HEK293 (cell line): ENCODE measurements at regions not wholly inside any gene's neighbourhood (a gene's known extent, or its start where the extent isn't known, plus 50 kb on each side); places are given as distances from the start of the nearest gene placed in this dataset.

Experiments used
- HOXC10 ChIP-seq: sonication (generic); formaldehyde crosslinking; IDR thresholded peaks from 2 replicates; pipeline ENCODE4 v1.8.1; 2023; ENCODE audit warnings: mild to moderate bottlenecking, missing genetic modification reagents
- ZBTB17 ChIP-seq: fragments of 450-650 bp; formaldehyde crosslinking; IDR thresholded peaks from 2 replicates; pipeline ENCODE4 v1.5.1; 2016; ENCODE audit warnings: missing biosample characterization, missing genetic modification characterization
- ZBTB7A ChIP-seq: fragments of 450-650 bp; formaldehyde crosslinking; IDR thresholded peaks from 2 replicates; pipeline ENCODE4 v1.5.1; 2016; ENCODE audit warnings: low read depth, missing biosample characterization, missing genetic modification characterization
- ZBTB8A ChIP-seq: fragments of 450-650 bp; formaldehyde crosslinking; IDR thresholded peaks from 2 replicates; pipeline ENCODE4 v1.5.1; 2016; ENCODE audit warnings: missing biosample characterization, missing genetic modification characterization
- ZNF274 ChIP-seq, 2 experiments: fragments of 200-500 bp in 1 of 2; fragments of 450-650 bp in 1 of 2; sonication (Bioruptor generic) in 1 of 2; formaldehyde crosslinking in 1 of 2; IDR thresholded peaks; 2 replicates each; pipeline versions ENCODE4 v1.5.1 to v1.6.1; 2014 to 2016; ENCODE audit warnings: borderline replicate concordance in 1 of 2, inconsistent platforms in 1 of 2, low read length in 1 of 2, missing biosample characterization in 1 of 2, missing genetic modification characterization in 1 of 2
- ZNF768 ChIP-seq: fragments of 450-650 bp; formaldehyde crosslinking; IDR thresholded peaks from 2 replicates; pipeline ENCODE4 v1.5.1; 2018; ENCODE audit warnings: missing biosample characterization, mild to moderate bottlenecking, missing genetic modification characterization
- ZSCAN18 ChIP-seq: fragments of 450-650 bp; formaldehyde crosslinking; IDR thresholded peaks from 2 replicates; pipeline ENCODE4 v1.5.1; 2016; ENCODE audit warnings: missing biosample characterization, missing genetic modification characterization
- TF ChIP-seq, protein P1 (sequence below): fragments of 450-650 bp; formaldehyde crosslinking; IDR thresholded peaks from 2 replicates; pipeline ENCODE4 v1.5.1; 2016; ENCODE audit warnings: missing biosample characterization, missing genetic modification characterization
- TF ChIP-seq, protein P2 (sequence below): fragments of 450-650 bp; formaldehyde crosslinking; IDR thresholded peaks from 2 replicates; pipeline ENCODE4 v1.5.1; 2016; ENCODE audit warnings: missing biosample characterization, missing genetic modification characterization
- TF ChIP-seq, protein P3 (sequence below): fragments of 450-650 bp; formaldehyde crosslinking; IDR thresholded peaks from 2 replicates; pipeline ENCODE4 v1.5.1; 2016; ENCODE audit warnings: missing biosample characterization, missing genetic modification characterization, low read depth

DNA sequence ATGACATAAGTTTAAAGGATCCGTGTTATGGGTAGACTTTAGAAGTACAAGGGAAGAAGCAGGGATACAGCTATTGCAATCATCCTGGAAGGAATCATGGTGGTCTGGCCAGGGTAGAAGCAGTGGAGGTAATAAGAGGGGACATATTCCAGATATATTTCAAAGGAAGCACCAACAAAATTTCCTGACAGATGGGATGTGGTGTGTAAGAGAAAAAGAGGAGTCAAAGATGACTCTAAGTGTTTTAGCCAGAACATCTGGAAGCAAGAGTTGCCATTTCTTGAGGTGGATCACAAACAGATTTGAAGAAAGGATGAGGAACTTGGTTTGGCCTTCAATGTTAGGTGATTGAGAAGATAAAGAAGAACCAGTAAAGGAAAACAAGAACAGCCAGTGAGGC lies 133.1 kb upstream of the CTAGE1 start:
- TF ChIP-seq ZBTB7A, result no peak
- no peak for TF ChIP-seq ZBTB17 (tag by site-specific recombination)
- TF ChIP-seq, protein P1, sequence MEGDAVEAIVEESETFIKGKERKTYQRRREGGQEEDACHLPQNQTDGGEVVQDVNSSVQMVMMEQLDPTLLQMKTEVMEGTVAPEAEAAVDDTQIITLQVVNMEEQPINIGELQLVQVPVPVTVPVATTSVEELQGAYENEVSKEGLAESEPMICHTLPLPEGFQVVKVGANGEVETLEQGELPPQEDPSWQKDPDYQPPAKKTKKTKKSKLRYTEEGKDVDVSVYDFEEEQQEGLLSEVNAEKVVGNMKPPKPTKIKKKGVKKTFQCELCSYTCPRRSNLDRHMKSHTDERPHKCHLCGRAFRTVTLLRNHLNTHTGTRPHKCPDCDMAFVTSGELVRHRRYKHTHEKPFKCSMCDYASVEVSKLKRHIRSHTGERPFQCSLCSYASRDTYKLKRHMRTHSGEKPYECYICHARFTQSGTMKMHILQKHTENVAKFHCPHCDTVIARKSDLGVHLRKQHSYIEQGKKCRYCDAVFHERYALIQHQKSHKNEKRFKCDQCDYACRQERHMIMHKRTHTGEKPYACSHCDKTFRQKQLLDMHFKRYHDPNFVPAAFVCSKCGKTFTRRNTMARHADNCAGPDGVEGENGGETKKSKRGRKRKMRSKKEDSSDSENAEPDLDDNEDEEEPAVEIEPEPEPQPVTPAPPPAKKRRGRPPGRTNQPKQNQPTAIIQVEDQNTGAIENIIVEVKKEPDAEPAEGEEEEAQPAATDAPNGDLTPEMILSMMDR (tag by site-specific recombination), result no peak
- TF ChIP-seq ZBTB8A (tag by site-specific recombination), result no peak
- TF ChIP-seq, protein P2, sequence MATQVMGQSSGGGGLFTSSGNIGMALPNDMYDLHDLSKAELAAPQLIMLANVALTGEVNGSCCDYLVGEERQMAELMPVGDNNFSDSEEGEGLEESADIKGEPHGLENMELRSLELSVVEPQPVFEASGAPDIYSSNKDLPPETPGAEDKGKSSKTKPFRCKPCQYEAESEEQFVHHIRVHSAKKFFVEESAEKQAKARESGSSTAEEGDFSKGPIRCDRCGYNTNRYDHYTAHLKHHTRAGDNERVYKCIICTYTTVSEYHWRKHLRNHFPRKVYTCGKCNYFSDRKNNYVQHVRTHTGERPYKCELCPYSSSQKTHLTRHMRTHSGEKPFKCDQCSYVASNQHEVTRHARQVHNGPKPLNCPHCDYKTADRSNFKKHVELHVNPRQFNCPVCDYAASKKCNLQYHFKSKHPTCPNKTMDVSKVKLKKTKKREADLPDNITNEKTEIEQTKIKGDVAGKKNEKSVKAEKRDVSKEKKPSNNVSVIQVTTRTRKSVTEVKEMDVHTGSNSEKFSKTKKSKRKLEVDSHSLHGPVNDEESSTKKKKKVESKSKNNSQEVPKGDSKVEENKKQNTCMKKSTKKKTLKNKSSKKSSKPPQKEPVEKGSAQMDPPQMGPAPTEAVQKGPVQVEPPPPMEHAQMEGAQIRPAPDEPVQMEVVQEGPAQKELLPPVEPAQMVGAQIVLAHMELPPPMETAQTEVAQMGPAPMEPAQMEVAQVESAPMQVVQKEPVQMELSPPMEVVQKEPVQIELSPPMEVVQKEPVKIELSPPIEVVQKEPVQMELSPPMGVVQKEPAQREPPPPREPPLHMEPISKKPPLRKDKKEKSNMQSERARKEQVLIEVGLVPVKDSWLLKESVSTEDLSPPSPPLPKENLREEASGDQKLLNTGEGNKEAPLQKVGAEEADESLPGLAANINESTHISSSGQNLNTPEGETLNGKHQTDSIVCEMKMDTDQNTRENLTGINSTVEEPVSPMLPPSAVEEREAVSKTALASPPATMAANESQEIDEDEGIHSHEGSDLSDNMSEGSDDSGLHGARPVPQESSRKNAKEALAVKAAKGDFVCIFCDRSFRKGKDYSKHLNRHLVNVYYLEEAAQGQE (tag by site-specific recombination), result no peak
- TF ChIP-seq ZSCAN18 (tag by site-specific recombination), result no peak
- no peak for TF ChIP-seq HOXC10 (CRISPR knock-in tag)
- no peak for TF ChIP-seq ZNF768 (tag by site-specific recombination)
- TF ChIP-seq, protein P3, sequence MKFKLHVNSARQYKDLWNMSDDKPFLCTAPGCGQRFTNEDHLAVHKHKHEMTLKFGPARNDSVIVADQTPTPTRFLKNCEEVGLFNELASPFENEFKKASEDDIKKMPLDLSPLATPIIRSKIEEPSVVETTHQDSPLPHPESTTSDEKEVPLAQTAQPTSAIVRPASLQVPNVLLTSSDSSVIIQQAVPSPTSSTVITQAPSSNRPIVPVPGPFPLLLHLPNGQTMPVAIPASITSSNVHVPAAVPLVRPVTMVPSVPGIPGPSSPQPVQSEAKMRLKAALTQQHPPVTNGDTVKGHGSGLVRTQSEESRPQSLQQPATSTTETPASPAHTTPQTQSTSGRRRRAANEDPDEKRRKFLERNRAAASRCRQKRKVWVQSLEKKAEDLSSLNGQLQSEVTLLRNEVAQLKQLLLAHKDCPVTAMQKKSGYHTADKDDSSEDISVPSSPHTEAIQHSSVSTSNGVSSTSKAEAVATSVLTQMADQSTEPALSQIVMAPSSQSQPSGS, result no peak
- TF ChIP-seq ZNF274 (IDR thresholded peaks at IDR 0.05; ENCODE audit: low read length), result no peak
- TF ChIP-seq ZNF274 (tag by site-specific recombination; IDR thresholded peaks at IDR 0.05; ENCODE audit: borderline replicate concordance), result no peak
